WTC11 (cell line): ENCODE measurements at regions not wholly inside any gene's neighbourhood (a gene's known extent, or its start where the extent isn't known, plus 50 kb on each side); places are given as distances from the start of the nearest gene placed in this dataset.

ENCODE experiments used
- CREM ChIP-seq: sonication (generic); formaldehyde crosslinking; IDR thresholded peaks from 2 replicates; pipeline ENCODE4 v1.8.1; 2022; ENCODE audit warnings: mild to moderate bottlenecking, missing genetic modification reagents, moderate library complexity
- ETV6 ChIP-seq: sonication (generic); formaldehyde crosslinking; IDR thresholded peaks from 2 replicates; pipeline ENCODE4 v1.8.1; 2022; ENCODE audit warnings: mild to moderate bottlenecking, missing genetic modification reagents
- SMAD3 ChIP-seq: sonication (generic); formaldehyde crosslinking; IDR thresholded peaks from 2 replicates; pipeline ENCODE4 v1.8.0; 2022; ENCODE audit warnings: missing genetic modification reagents, mild to moderate bottlenecking, borderline replicate concordance
- SP1 ChIP-seq: sonication (generic); formaldehyde crosslinking; conservative IDR thresholded peaks from 2 replicates; pipeline ENCODE4 v1.8.1; 2022; ENCODE audit warnings: missing genetic modification reagents
- TEAD1 ChIP-seq: sonication (generic); formaldehyde crosslinking; IDR thresholded peaks from 2 replicates; pipeline ENCODE4 v1.8.0; 2022; ENCODE audit warnings: mild to moderate bottlenecking, missing genetic modification reagents
- TEAD4 ChIP-seq: sonication (generic); formaldehyde crosslinking; IDR thresholded peaks from 2 replicates; pipeline ENCODE4 v1.8.0; 2022; ENCODE audit warnings: mild to moderate bottlenecking, missing genetic modification reagents
- TP53 ChIP-seq: sonication (generic); formaldehyde crosslinking; IDR thresholded peaks from 2 replicates; pipeline ENCODE4 v1.8.1; 2023; ENCODE audit warnings: mild to moderate bottlenecking, missing genetic modification reagents
- ZNF671 ChIP-seq: fragments of 250-450 bp; sonication (Bioruptor Pico); IDR thresholded peaks from 2 replicates; pipeline ENCODE4 v1.8.0; 2021; ENCODE audit warnings: mild to moderate bottlenecking
- TF ChIP-seq, protein P1 (sequence below): fragments of 200-600 bp; IDR thresholded peaks from 2 replicates; pipeline ENCODE4 v1.8.0; 2022; ENCODE audit warnings: antibody characterized with exemption
- TF ChIP-seq, protein P2 (sequence below): sonication (generic); formaldehyde crosslinking; IDR thresholded peaks from 2 replicates; pipeline ENCODE4 v1.8.1; 2022; ENCODE audit warnings: low read depth, missing genetic modification reagents, borderline replicate concordance

DNA sequence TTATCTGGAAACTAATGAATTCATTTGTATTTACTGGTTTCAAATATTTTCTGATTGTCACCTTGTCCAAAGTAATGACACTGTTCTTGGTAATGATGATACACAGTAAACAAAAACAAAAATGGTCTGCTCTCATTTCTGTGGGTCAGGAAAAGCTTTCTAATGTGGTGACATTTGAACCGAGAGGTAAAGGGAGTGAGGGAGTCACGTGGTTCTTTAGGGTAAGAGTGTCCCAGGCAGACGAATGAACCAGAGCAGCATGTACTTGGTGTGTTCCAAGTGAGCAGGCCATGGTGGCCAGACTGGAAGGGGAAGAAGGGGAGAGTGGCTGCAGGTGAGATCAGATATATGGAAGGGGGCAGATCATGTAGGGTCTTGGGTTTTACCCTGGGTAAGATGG is 247.0 kb upstream of the SLC30A5 start:
- TF ChIP-seq ETV6 (CRISPR knock-in tag) (no peak), CREM (CRISPR knock-in tag) (no peak), TEAD4 (CRISPR knock-in tag) (no peak), SMAD3 (CRISPR knock-in tag) (no peak), TP53 (CRISPR knock-in tag) (no peak), SP1 (CRISPR knock-in tag) (no peak), ZNF671 (CRISPR knock-in tag) (no peak), TEAD1 (no peak)
- TF ChIP-seq, protein P1, sequence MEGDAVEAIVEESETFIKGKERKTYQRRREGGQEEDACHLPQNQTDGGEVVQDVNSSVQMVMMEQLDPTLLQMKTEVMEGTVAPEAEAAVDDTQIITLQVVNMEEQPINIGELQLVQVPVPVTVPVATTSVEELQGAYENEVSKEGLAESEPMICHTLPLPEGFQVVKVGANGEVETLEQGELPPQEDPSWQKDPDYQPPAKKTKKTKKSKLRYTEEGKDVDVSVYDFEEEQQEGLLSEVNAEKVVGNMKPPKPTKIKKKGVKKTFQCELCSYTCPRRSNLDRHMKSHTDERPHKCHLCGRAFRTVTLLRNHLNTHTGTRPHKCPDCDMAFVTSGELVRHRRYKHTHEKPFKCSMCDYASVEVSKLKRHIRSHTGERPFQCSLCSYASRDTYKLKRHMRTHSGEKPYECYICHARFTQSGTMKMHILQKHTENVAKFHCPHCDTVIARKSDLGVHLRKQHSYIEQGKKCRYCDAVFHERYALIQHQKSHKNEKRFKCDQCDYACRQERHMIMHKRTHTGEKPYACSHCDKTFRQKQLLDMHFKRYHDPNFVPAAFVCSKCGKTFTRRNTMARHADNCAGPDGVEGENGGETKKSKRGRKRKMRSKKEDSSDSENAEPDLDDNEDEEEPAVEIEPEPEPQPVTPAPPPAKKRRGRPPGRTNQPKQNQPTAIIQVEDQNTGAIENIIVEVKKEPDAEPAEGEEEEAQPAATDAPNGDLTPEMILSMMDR = no peak
- TF ChIP-seq, protein P2, sequence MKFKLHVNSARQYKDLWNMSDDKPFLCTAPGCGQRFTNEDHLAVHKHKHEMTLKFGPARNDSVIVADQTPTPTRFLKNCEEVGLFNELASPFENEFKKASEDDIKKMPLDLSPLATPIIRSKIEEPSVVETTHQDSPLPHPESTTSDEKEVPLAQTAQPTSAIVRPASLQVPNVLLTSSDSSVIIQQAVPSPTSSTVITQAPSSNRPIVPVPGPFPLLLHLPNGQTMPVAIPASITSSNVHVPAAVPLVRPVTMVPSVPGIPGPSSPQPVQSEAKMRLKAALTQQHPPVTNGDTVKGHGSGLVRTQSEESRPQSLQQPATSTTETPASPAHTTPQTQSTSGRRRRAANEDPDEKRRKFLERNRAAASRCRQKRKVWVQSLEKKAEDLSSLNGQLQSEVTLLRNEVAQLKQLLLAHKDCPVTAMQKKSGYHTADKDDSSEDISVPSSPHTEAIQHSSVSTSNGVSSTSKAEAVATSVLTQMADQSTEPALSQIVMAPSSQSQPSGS (CRISPR knock-in tag) = no peak
